Ovary (tissue), 3 donors: ENCODE measurements at regions not wholly inside any gene's neighbourhood (a gene's known extent, or its start where the extent isn't known, plus 50 kb on each side); places are given as distances from the start of the nearest gene placed in this dataset.

Experiments used
- POLR2A ChIP-seq: fragments of 450-650 bp; IDR thresholded peaks from one replicate; pipeline ENCODE4 v1.6.1; 2017; ENCODE audit warnings: antibody characterized with exemption, mild to moderate bottlenecking, moderate library complexity
- TF ChIP-seq, protein P1 (sequence below), 3 donors: fragments of 450-650 bp in 2 of 3; fragments of 200-600 bp in 1 of 3; IDR thresholded peaks; one replicate each; pipeline versions ENCODE4 v1.5.1 to v1.8.0; 2016 to 2022; ENCODE audit warnings: antibody characterized with exemption in 3 of 3, mild to moderate bottlenecking in 1 of 3
- donor health status: DM: no; HTN: no; CAD: no.

DNA sequence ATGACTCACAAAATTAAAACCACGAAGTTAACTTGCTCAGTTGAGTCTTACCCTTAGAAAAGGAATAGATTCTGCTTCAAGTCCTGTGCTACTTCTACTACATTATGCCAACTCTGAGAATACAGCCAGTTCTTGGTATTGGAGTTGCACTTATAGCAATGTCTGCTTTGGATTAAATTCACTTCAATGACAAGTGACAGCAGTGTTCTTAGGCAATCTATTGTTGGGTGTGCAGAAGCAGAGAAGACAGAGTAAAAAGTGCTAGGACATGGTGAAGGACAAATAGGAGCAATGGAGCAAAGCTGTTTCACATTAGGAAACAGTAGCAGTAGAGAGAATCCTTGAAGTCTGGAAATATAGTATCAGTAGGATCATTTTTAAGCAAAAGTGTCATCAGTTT, 713.1 kb downstream of the SI start:
- TF ChIP-seq, protein P1, sequence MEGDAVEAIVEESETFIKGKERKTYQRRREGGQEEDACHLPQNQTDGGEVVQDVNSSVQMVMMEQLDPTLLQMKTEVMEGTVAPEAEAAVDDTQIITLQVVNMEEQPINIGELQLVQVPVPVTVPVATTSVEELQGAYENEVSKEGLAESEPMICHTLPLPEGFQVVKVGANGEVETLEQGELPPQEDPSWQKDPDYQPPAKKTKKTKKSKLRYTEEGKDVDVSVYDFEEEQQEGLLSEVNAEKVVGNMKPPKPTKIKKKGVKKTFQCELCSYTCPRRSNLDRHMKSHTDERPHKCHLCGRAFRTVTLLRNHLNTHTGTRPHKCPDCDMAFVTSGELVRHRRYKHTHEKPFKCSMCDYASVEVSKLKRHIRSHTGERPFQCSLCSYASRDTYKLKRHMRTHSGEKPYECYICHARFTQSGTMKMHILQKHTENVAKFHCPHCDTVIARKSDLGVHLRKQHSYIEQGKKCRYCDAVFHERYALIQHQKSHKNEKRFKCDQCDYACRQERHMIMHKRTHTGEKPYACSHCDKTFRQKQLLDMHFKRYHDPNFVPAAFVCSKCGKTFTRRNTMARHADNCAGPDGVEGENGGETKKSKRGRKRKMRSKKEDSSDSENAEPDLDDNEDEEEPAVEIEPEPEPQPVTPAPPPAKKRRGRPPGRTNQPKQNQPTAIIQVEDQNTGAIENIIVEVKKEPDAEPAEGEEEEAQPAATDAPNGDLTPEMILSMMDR (IDR thresholded peaks at IDR 0.05): no peak
- no peak for TF ChIP-seq POLR2A
